HL-60 (cell line): ENCODE measurements at regions not wholly inside any gene's neighbourhood (a gene's known extent, or its start where the extent isn't known, plus 50 kb on each side); places are given as distances from the start of the nearest gene placed in this dataset.

ENCODE experiments used
- DNase-seq, 2 experiments: peaks; one replicate each; pipeline ENCODE4 v3.0.0-alpha.2; 2010 to 2020; ENCODE audit warnings: low read depth in 1 of 2, low spot score in 1 of 2
- H3K27ac ChIP-seq: fragments of 250-450 bp; sonication (Bioruptor Pico); replicated peaks from 2 replicates; pipeline ENCODE4 v1.5.1; 2020; ENCODE audit warnings: mild to moderate bottlenecking, moderate library complexity
- H3K27me3 ChIP-seq: fragments of 250-450 bp; sonication (Bioruptor Pico); 2 replicates; pipeline ENCODE4 v1.5.1; 2021; ENCODE audit warnings: mild to moderate bottlenecking, moderate library complexity; ENCODE audit not compliant: insufficient read depth, poor library complexity, severe bottlenecking
- H3K4me3 ChIP-seq: replicated peaks from 2 replicates; pipeline ENCODE4 v1.5.1; 2011; ENCODE audit warnings: mild to moderate bottlenecking, control low read depth, low read length; ENCODE audit not compliant: insufficient read depth
- GABPA ChIP-seq: IDR thresholded peaks from 2 replicates; pipeline ENCODE4 v1.6.1; 2012; ENCODE audit warnings: low read depth
- POLR2AphosphoS5 ChIP-seq: IDR thresholded peaks from 2 replicates; pipeline ENCODE4 v1.6.1; 2012; ENCODE audit warnings: low read depth
- SPI1 ChIP-seq: IDR thresholded peaks from 2 replicates; pipeline ENCODE4 v1.6.1; 2012; ENCODE audit warnings: low read depth, mild to moderate bottlenecking, borderline replicate concordance
- TF ChIP-seq, protein P1 (sequence below): IDR thresholded peaks from one replicate; pipeline ENCODE4 v1.5.1; 2011; ENCODE audit warnings: low read length, control low read depth, inconsistent platforms; ENCODE audit not compliant: insufficient read depth
- TF ChIP-seq, protein P2 (sequence below): IDR thresholded peaks from 2 replicates; pipeline ENCODE4 v1.6.1; 2012; ENCODE audit warnings: low read depth; ENCODE audit not compliant: insufficient replicate concordance

DNA sequence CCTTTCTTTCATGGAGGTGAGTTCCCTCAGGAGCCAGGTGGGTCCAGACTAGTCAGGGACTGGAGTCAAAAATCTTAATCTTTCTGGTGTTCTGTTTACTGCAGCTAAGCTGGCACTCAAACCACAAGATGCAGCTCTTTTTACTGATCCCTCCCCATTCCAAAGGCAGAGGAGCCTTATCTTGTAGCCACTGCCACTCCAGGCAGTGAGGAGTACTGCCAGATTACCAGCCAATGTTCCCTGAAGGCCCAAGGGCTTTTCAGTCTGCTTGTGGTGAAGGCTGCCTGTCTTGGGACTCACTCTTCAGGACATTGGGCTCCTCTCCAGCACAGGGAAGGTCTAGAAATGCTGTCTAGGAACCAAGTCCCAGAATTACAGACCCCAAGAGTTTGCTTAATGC is 490.4 kb upstream of the ADGRB3 start:
- Histone ChIP-seq H3K27ac (no peak overlapping the region), H3K4me3 (no peak overlapping the region), H3K27me3 (no peaks in the 10 kb centered on the region)
- TF ChIP-seq, protein P1, sequence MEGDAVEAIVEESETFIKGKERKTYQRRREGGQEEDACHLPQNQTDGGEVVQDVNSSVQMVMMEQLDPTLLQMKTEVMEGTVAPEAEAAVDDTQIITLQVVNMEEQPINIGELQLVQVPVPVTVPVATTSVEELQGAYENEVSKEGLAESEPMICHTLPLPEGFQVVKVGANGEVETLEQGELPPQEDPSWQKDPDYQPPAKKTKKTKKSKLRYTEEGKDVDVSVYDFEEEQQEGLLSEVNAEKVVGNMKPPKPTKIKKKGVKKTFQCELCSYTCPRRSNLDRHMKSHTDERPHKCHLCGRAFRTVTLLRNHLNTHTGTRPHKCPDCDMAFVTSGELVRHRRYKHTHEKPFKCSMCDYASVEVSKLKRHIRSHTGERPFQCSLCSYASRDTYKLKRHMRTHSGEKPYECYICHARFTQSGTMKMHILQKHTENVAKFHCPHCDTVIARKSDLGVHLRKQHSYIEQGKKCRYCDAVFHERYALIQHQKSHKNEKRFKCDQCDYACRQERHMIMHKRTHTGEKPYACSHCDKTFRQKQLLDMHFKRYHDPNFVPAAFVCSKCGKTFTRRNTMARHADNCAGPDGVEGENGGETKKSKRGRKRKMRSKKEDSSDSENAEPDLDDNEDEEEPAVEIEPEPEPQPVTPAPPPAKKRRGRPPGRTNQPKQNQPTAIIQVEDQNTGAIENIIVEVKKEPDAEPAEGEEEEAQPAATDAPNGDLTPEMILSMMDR = no peak
- TF ChIP-seq POLR2AphosphoS5 (no peak), SPI1 (no peak), GABPA (no peak)
- TF ChIP-seq, protein P2, sequence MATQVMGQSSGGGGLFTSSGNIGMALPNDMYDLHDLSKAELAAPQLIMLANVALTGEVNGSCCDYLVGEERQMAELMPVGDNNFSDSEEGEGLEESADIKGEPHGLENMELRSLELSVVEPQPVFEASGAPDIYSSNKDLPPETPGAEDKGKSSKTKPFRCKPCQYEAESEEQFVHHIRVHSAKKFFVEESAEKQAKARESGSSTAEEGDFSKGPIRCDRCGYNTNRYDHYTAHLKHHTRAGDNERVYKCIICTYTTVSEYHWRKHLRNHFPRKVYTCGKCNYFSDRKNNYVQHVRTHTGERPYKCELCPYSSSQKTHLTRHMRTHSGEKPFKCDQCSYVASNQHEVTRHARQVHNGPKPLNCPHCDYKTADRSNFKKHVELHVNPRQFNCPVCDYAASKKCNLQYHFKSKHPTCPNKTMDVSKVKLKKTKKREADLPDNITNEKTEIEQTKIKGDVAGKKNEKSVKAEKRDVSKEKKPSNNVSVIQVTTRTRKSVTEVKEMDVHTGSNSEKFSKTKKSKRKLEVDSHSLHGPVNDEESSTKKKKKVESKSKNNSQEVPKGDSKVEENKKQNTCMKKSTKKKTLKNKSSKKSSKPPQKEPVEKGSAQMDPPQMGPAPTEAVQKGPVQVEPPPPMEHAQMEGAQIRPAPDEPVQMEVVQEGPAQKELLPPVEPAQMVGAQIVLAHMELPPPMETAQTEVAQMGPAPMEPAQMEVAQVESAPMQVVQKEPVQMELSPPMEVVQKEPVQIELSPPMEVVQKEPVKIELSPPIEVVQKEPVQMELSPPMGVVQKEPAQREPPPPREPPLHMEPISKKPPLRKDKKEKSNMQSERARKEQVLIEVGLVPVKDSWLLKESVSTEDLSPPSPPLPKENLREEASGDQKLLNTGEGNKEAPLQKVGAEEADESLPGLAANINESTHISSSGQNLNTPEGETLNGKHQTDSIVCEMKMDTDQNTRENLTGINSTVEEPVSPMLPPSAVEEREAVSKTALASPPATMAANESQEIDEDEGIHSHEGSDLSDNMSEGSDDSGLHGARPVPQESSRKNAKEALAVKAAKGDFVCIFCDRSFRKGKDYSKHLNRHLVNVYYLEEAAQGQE = no peak
- no peak for DNase-seq

DNA sequence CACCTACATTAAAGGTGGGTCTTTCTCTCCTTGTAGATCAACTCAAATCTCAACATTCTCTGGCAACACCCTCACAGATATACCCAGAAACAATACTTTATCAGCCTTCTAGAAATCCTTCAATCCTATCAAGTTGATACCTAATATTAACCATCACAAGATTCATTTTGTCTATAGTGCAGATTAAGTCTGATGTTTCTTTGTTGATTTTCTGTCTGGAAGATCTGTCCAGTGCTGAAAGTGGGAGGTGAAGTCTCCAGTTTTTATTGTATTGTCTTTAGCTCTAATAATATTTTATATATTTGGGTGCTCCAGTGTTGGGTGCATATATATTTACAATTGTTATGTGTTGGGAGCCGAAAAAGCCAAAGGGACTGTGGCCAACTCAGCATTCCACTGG is 493.9 kb upstream of the ADGRB3 start:
- TF ChIP-seq POLR2AphosphoS5 = no peak
- no peak for TF ChIP-seq SPI1
- TF ChIP-seq GABPA = no peak
- TF ChIP-seq, protein P2 = peak; percentile 86
- TF ChIP-seq, protein P1 = no peak
- Histone ChIP-seq H3K27ac (no peak overlapping the region), H3K27me3 (no peaks in the 10 kb centered on the region), H3K4me3 (no peak overlapping the region)
- DNase-seq = no peak

DNA sequence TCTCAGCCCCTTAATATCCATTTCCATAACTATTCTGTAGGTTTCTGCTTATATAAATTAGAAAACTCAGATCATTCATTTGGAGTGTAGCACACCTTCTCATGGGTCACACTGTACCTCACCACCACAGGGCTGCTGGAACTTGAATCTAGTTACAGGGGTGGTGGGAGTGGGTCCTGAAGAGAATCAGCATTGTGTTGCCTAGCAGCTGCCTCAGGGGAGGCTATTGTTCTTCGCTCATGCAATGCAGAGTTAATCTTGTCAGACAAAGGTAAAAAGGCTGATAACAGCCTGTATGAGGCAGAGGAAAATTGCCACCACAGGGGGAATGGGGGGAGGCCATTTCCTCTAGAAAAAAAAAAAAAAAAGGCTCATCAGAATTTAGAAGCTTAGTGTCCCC is 496.0 kb upstream of the ADGRB3 start:
- Histone ChIP-seq H3K27me3 (no peaks in the 10 kb centered on the region), H3K4me3 (no peak overlapping the region), H3K27ac (no peak overlapping the region)
- no peak for DNase-seq
- TF ChIP-seq, protein P2 = no peak
- TF ChIP-seq, protein P1 = no peak
- no peak for TF ChIP-seq POLR2AphosphoS5
- TF ChIP-seq SPI1 = no peak
